SHP77 (cell line): ENCODE measurements at regions not wholly inside any gene's neighbourhood (a gene's known extent, or its start where the extent isn't known, plus 50 kb on each side); places are given as distances from the start of the nearest gene placed in this dataset.

ENCODE experiments used
- DNase-seq, 2 experiments: peaks; one replicate each; lab custom pipeline; 2025; lab: John Stamatoyannopoulos, UW

DNA sequence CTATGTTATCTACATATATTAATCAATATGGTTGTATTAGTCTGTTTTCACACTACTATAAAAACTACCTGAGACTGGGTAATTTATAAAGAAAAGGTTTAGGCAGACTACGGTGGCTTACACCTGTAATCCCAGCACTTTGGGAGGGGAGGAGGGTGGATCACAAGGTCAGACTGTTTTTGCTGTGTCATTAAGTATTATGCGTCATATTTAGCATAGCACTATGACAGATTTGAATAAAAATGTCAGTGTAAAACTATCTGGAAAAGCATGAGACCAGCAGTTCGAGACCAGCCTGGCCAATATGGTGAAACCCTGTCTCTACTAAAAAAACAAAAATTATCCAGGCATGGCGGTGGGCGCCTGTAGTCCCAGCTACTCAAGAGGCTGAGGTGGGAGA is 209.7 kb upstream of the ARHGAP24 start:
- no peak for DNase-seq

- DNase-seq, result no peak
Observed at GRCh38 chr4:85268188-85268587, 206.8 kb upstream of the ARHGAP24 start.

GRCh38 chr4:85268961-85269360 is 206.0 kb upstream of the ARHGAP24 start:
- DNase-seq, result no peak

DNA sequence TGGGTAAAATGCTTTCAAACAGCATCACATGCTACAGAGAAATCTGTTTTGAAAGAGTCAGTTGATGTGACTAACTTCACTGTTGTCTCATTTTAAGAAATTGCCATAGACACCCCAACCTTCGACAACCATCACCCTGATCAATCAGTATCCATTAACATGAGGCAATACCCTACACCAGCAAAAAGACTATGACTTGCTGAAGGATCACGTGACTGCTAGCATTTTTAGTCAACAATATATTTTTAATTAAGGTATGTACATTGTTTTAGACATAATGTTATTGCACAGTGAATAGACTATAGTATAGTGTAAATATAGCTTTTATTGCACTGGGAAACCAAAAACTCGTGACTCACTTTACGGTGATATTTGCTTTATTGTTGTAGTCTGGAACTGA is 200.0 kb upstream of the ARHGAP24 start:
- DNase-seq, result no peak

DNA sequence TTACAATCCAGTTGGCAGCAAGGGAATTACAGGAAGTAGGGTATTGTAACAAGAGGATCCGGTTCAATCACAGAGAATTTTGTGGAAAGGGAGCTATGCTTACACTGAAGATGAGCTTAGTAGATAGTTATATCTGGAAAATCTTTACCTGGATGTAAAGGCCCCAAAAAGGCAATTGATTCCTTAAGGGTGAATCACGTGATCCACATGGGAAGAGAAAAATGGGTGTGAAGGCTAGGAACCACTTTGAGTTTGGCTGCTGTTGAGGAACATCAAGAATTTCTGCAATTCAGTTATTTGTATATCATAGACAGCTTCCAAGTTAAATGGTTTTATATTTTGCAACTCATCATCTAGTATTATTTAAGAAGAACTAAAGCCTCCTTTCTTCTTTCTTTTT is 194.0 kb upstream of the ARHGAP24 start:
- DNase-seq, result no peak

GRCh38 chr4:85291226-85291625 is 183.7 kb upstream of the ARHGAP24 start:
- DNase-seq, result no peak

- no peak for DNase-seq
Observed at GRCh38 chr4:85298037-85298436, 176.9 kb upstream of the ARHGAP24 start.

DNA sequence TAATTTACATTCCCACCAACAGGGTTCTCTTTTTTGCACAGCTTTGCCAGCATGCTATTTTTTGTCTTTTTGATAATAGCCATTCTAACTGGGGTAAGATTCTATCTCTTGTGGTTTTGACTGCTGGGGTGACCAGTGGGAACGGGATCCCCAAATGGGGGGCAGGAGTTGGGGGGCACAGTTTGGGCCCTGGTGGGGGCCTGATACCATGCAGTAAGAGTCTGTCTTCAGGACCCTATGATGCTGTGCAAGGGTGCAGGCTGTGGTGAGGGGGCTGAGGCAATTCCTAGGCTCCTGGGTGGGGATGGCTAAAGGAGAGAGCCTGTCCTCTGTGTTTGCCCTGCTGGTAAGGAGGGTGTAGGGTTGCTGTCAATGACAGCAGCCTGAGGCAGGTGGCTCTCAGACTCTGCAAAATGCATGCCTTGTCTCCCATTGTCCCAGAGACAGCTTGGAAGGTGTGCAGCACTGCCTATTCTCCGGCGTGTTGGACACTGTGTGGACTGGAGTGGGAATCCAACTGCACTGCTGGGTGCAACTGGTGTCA is 172.7 kb upstream of the ARHGAP24 start:
- no peak for DNase-seq

- DNase-seq, result no peak
Observed at GRCh38 chr4:85302756-85303155, 172.2 kb upstream of the ARHGAP24 start.

GRCh38 chr4:85318415-85318814 is 156.5 kb upstream of the ARHGAP24 start:
- no peak for DNase-seq

GRCh38 chr4:85358831-85359230 is 116.1 kb upstream of the ARHGAP24 start:
- DNase-seq, result no peak

DNA sequence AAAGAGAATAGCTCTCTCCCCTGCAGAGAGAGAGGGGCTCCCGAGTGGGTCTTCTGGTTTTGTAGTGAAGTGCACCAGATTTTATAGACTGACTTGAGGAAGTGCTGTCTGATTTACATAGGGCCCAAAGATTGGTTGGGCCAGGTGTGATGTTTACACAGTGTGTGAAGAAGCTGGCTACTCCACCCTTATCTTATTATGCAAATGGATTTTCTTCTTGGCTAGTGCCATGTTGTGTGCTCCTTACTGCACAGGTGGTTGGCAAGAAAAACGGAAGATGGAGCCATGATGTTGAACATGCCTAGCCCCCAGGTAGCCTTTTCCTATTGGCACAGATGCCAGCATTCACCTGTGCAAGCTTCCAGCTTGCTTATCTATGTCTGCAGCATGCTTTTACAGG is 112.4 kb upstream of the ARHGAP24 start:
- no peak for DNase-seq

DNA sequence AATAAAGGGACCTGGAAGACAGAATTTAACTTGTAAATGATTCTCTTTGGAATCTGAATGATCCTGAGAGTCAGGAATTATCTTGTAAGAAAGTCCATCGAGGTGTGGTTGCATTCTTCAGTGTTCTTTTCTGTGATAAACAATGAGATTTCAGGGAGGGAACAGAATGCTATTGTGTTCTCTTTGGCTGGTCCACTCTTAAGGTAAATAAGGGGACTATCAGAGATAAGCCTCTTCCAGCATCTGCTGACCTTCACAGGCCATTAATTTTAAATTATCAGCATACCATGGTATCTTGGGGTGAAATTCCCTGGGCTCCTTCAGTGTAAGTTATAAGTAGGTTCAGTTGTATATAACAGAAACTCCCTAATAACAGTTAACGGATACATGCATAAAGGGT is 107.1 kb upstream of the ARHGAP24 start:
- no peak for DNase-seq

DNA sequence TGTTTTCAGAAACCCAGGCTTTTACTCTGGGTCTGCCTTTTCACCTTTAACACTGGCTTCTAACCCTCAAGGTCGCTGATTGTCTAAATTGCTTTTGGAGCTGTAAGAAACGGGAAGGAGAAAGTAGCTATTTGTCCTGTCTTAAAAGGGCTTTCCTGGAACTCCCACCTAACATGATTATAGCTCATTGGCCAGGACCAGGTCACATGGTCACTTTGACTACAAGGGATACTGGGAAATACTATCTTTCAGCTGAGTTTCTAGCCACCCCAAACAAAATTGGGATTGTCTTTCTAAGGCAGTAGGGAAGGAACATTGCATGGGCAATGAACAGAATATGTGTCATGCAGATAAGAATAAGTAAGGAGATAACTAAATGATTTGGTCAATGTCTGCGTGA is 106.7 kb upstream of the ARHGAP24 start:
- no peak for DNase-seq

DNA sequence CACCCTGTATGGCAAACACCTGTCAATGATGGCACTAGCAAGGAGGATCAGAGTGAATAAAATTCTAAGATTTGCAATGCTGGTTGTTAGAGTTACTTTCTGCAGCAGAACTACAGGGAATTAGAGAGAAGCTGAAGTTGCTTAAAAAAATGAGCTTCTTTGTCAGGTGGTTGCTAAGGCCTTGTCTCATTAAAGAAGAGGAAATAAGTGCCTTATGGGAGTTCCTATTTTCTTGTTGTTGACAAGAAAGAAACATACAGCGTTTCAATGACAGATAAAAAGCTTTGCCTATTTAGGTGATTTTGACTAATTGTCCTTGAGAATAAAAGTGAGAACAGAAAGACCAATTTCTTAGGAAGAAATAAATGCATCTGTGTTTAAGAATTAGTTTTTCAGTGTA is 106.0 kb upstream of the ARHGAP24 start:
- DNase-seq, result no peak

- DNase-seq, result no peak
Observed at GRCh38 chr4:85369703-85370380, 105.1 kb upstream of the ARHGAP24 start.

DNA sequence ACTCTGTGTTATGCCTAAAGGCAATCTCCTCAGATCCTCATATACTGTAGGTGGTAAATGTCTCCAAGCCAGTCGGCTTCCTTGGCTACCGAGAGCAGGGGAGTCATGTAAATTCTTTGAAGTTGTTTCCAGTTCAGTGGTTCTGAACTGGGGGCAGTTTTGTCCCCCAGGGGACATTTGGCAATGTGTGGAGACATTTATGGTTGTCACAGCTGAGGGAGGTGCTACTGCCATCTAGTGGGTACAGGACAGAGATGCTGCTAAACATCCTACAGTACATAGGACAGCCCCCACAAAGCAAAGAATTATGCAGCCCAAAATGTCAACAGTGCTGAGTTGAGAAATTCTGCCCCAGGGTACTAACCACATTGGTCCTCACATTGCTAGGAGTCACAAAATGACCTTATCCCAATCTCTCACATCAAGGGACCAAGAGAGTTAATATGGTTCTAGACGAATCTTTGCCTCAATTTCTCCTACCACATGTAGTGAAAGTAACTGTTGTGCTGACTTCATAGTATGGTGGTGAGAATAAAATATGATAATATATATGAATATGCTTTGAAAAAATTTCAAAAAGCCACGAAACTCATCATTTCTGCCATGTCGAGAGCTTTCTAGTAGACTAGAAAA is 104.4 kb upstream of the ARHGAP24 start:
- DNase-seq, result peak; percentile 10 to 38

DNA sequence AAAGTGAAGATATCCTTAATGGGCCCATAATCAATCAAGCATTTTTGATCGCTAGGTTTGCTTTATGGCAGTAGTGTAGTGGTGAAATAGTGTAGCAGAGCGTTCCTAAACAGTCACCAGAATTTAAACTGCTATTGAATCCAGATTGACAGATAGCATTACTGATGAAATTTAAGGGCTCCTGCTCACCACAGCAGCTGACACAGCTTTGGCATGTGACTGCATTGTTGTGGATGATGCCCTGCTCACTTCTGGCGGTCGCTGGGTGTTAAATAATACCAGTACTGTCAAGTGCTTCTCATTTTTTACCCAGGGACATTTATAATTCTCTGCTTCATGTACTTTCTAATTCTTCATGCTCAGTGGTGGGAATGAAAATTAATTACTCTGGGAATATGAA is 102.0 kb upstream of the ARHGAP24 start:
- no peak for DNase-seq

DNA sequence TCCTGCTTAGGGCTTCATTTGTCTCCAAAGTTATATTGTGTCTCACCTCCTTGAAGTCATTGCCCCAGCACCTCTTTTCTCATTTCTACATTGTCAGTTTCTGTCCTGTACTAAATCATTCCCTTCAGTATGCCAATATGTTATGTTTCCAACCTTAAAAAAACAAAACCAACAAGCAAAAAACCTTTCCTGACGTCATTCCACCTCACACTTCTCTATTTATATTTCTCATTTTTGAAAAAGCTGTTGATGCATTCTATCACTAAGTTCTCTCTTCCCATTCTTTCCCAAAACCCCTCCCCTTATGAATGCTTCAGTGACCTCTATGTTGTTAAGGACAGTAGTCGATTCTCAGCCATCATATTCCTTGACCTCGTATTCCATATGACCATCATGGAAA is 98.7 kb upstream of the ARHGAP24 start:
- DNase-seq, result no peak

- DNase-seq, result no peak
Observed at GRCh38 chr4:85381968-85382367, 93.0 kb upstream of the ARHGAP24 start.

GRCh38 chr4:85391071-85391470 is 83.9 kb upstream of the ARHGAP24 start:
- DNase-seq, result no peak

DNA sequence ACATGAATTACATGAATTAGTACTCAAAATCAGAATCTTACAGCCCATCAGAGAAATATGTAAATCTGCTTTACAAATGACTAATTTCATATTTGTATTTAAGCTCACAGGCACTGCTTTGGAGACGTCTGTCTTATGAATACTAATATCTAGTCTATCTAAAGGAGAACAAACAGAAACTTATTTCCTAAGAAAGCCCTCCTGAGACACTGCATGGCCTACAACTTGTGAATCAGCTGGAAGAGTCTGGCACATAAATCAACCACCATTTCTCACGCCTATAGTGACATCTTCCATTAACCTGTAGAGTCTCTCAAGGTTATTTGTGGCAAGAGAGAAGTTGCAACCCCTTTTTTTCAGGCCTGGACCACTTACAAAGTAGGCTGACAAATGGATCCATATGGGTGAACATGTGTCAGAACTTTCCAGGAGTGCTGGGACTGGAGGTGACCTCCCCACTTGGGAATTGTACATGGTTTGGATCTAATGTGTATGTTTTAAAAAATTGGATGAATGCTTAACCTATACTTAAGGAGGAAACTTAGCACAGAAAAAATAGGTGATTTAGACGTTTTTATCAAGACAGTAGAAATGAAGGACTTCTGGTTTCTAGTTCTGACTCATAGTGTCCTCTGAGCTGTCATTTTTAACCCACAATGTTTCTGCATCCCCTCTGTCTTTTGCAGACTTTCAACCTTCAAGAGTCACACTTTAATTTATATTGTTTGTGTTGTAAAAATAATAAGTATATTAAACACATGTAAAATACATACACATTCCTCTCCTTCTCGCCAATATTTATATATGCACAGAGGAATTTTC is 83.2 kb upstream of the ARHGAP24 start:
- DNase-seq, result no peak

- DNase-seq, result no peak
Observed at GRCh38 chr4:85393201-85393600, 81.7 kb upstream of the ARHGAP24 start.
